Activated CD8-positive, alpha-beta T cell treated with anti-CD3 and anti-CD28 coated beads for 36 hours (primary cell): ENCODE measurements at regions not wholly inside any gene's neighbourhood (a gene's known extent, or its start where the extent isn't known, plus 50 kb on each side); places are given as distances from the start of the nearest gene placed in this dataset.

Source experiments
- ATAC-seq: fragments of 200-7000 bp; cut with Tn5 transposase; one replicate; pipeline ENCODE4 v1.10.0; 2021; ENCODE audit warnings: mild to moderate bottlenecking, moderate library complexity
- CTCF ChIA-PET: fragments of 350-600 bp; sonication (Branson Sonifier 250); formaldehyde crosslinking; loops from one replicate; lab custom pipeline; 2021; ENCODE audit warnings: antibody characterized with exemption; lab: Charles Lee
- POLR2A ChIA-PET: fragments of 350-600 bp; sonication (Branson Sonifier 250); formaldehyde crosslinking; loops from one replicate; lab custom pipeline; 2021; ENCODE audit warnings: antibody characterized with exemption; lab: Charles Lee
- DNase-seq: peaks from one replicate; pipeline ENCODE4 v3.0.0-alpha.2; 2020
- H3K27ac Mint-ChIP-seq: one replicate; pipeline ENCODE4 v1.8.0; 2021; ENCODE audit warnings: mild to moderate bottlenecking, mixed read lengths
- H3K27me3 Mint-ChIP-seq: one replicate; pipeline ENCODE4 v1.8.0; 2021; ENCODE audit warnings: mixed read lengths
- H3K36me3 Mint-ChIP-seq: one replicate; pipeline ENCODE4 v1.8.0; 2021; ENCODE audit warnings: low read depth, mixed read lengths
- H3K4me1 Mint-ChIP-seq: one replicate; pipeline ENCODE4 v1.8.0; 2021; ENCODE audit warnings: low read depth, mixed read lengths
- H3K4me3 Mint-ChIP-seq: one replicate; pipeline ENCODE4 v1.8.0; 2021; ENCODE audit warnings: mild to moderate bottlenecking, moderate library complexity, mixed read lengths
- H3K9me3 Mint-ChIP-seq: one replicate; pipeline ENCODE4 v1.8.0; 2021; ENCODE audit warnings: mixed read lengths
- intact Hi-C: fragments of 100-400 bp; cut with micrococcal nuclease; formaldehyde crosslinking; loops from one replicate; pipeline ENCODE4 v1.10.0; 2022
- TF ChIP-seq, protein P1 (sequence below): fragments of 200-600 bp; IDR thresholded peaks from one replicate; pipeline ENCODE4 v1.8.0; 2022; ENCODE audit warnings: antibody characterized with exemption, mild to moderate bottlenecking

DNA sequence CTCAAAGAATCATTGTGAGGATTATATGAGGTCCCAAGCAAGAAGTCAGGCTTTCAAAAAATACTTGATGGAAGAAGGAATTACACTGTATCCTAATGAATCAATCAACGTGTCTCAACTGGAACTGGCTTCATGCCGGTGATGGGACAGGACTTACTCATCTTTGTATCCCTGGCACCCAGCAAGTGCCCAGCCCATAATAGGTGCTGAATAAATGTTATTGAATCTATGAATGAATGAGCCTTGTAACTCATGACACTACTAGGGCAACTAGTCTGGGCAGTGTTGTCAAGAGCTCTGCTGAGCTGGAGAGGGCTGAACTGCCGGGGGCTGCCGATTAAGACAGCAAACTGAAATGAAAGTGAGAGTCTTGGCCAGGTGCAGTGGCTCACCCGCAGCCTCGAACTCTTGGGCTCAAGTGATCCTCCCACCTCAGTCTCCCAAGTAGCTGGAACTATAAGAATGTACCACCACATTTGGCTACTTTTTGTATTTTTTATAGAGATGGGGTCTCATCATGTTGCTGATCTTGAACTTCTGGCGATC, 87.2 kb upstream of the KIF5B start:
- CTCF ChIA-PET = interaction anchor here (1.5 kb wide), 1 partner anchor 47 kb away, joined by 3 read pairs; no protein-coding TSS in a partner anchor
- Mint-ChIP-seq H3K27me3 (no peaks in the 10 kb centered on the region), H3K36me3 (no peaks in the 10 kb centered on the region), H3K9me3 (no peaks in the 10 kb centered on the region), H3K4me1 (no peaks in the 10 kb centered on the region), H3K4me3 (no peak overlapping the region), H3K27ac (no peak overlapping the region)
- no peak for DNase-seq
- intact Hi-C loops = no loop called here
- POLR2A ChIA-PET = no interaction called here
- ATAC-seq = no peak
- TF ChIP-seq, protein P1, sequence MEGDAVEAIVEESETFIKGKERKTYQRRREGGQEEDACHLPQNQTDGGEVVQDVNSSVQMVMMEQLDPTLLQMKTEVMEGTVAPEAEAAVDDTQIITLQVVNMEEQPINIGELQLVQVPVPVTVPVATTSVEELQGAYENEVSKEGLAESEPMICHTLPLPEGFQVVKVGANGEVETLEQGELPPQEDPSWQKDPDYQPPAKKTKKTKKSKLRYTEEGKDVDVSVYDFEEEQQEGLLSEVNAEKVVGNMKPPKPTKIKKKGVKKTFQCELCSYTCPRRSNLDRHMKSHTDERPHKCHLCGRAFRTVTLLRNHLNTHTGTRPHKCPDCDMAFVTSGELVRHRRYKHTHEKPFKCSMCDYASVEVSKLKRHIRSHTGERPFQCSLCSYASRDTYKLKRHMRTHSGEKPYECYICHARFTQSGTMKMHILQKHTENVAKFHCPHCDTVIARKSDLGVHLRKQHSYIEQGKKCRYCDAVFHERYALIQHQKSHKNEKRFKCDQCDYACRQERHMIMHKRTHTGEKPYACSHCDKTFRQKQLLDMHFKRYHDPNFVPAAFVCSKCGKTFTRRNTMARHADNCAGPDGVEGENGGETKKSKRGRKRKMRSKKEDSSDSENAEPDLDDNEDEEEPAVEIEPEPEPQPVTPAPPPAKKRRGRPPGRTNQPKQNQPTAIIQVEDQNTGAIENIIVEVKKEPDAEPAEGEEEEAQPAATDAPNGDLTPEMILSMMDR = no peak

DNA sequence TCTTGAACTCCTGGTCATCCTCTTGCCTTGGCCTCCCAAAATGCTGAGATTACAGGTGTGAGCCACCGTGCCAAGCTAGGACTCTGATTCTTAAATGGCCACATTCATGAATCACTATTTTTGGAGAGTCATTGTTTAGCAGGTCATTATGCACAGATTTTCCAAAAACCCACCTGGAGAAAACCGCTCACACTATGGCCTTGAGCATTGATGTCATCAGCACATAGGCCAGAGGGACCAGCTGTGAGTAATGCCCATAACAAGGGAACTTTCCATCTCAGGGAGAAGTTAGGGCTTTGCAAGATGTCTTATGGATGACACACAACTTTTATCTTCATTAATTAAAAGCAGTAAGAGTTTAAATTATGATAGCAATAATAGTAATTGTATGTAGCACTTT, 86.4 kb upstream of the KIF5B start:
- no peaks in the 10 kb centered on the region for H3K9me3 Mint-ChIP-seq
- TF ChIP-seq, protein P1 = no peak
- intact Hi-C loops = no loop called here
- CTCF ChIA-PET = interaction anchor here (1.5 kb wide), 1 partner anchor 48 kb away, joined by 3 read pairs; no protein-coding TSS in a partner anchor
- H3K36me3 Mint-ChIP-seq = no peaks in the 10 kb centered on the region
- no peak overlapping the region for H3K27ac Mint-ChIP-seq
- ATAC-seq (no peak), DNase-seq (no peak)
- POLR2A ChIA-PET = interaction anchor here (0.7 kb wide), 1 partner anchor 157 kb away, joined by 3 read pairs; no protein-coding TSS in a partner anchor
- H3K27me3 Mint-ChIP-seq = no peaks in the 10 kb centered on the region
- H3K4me3 Mint-ChIP-seq = no peak overlapping the region
- no peaks in the 10 kb centered on the region for H3K4me1 Mint-ChIP-seq

DNA sequence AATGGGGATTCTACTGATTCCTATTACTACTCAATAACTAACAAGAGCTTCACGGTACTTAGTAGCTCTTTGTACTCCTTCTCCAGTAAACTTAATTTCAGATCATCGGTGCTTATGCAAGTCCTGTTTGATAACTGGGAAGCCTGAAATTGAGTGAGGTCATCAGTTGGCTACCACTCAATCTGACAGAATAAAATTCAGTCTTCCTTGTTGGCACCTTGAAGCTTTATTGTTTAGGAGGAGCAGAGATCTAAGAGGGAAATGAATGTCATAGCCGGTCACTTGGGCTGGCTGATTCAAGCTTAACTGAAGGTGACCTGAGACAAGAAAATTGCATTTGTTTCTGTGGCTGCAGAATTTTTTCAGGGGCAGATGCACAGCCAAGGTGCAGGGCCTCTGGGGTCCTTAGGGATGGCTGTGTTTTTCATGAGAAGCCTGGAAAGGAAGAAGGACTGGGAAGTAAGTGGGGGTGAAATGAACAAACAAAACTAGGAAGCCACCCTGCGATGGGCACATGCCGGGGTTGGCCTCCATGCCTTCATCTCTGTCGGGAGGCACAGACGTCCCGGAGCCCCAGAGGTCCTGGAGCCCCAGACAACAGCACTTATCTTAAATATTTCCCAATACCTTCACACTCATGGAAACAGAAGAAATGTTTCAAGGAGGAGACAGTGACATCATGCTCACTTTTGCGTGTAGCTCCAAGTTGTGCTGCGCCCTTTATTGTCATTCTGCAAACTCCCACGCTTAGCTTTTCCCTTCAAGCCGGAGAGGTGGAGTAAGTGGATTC, 85.0 kb upstream of the KIF5B start:
- no peaks in the 10 kb centered on the region for H3K4me1 Mint-ChIP-seq
- H3K36me3 Mint-ChIP-seq = no peaks in the 10 kb centered on the region
- intact Hi-C loops = no loop called here
- H3K9me3 Mint-ChIP-seq = no peaks in the 10 kb centered on the region
- POLR2A ChIA-PET = interaction anchor here (1.3 kb wide), 1 partner anchor 17 kb away, joined by 4 read pairs; no protein-coding TSS in a partner anchor
- DNase-seq (no peak), ATAC-seq (no peak)
- CTCF ChIA-PET = no interaction called here
- H3K27me3 Mint-ChIP-seq = no peaks in the 10 kb centered on the region
- no peak overlapping the region for H3K4me3 Mint-ChIP-seq
- TF ChIP-seq, protein P1 = no peak
- no peak overlapping the region for H3K27ac Mint-ChIP-seq

DNA sequence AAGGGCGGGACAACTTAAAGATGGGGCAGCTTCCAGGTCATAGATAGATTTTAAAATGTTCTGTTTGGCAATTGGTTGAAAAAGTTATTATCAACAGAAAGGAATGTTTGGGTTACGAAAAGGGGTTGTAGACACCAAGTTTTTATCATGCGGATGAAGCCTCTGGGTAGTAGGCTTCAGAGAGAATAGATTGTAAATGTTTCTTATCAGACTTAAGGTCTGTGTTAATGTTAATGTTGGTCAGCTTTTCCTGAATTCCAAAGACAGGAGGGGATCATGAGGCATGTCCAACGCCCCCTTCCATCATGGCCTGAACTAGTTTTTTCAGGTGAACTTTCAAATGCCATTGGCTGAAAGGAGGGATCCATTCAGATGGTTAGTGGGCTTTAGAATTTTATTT, 84.2 kb upstream of the KIF5B start:
- CTCF ChIA-PET = no interaction called here
- Mint-ChIP-seq H3K27me3 (no peaks in the 10 kb centered on the region), H3K36me3 (no peaks in the 10 kb centered on the region)

More for the DNA sequence above, 84.2 kb upstream of the KIF5B start:
- no peak for DNase-seq
- POLR2A ChIA-PET = interaction anchor here (1.3 kb wide), 1 partner anchor 18 kb away, joined by 4 read pairs; no protein-coding TSS in a partner anchor
- no peak overlapping the region for H3K27ac Mint-ChIP-seq
- H3K4me1 Mint-ChIP-seq = no peaks in the 10 kb centered on the region
- no peak overlapping the region for H3K4me3 Mint-ChIP-seq
- no peaks in the 10 kb centered on the region for H3K9me3 Mint-ChIP-seq
- ATAC-seq = no peak
- TF ChIP-seq, protein P1 = no peak
- intact Hi-C loops = no loop called here
